Suprapubic skin (tissue), 3 donors: ENCODE measurements at regions not wholly inside any gene's neighbourhood (a gene's known extent, or its start where the extent isn't known, plus 50 kb on each side); places are given as distances from the start of the nearest gene placed in this dataset.

Experiments
- CTCF ChIP-seq, 2 donors: fragments of 200-600 bp in 1 of 2; fragments of 450-650 bp in 1 of 2; sonication (generic) in 1 of 2; IDR thresholded peaks; one replicate each; pipeline ENCODE4 v1.5.1; 2016 to 2019; ENCODE audit warnings: antibody characterized with exemption in 2 of 2, mild to moderate bottlenecking in 1 of 2, moderate library complexity in 1 of 2
- POLR2AphosphoS5 ChIP-seq, 3 donors: sonication (generic); formaldehyde crosslinking; IDR thresholded peaks; one replicate each; pipeline ENCODE4 v1.6.1; 2017; ENCODE audit warnings: antibody characterized with exemption in 3 of 3

- no peak for TF ChIP-seq POLR2AphosphoS5 (IDR thresholded peaks at IDR 0.05)
- no peak for TF ChIP-seq CTCF (IDR thresholded peaks at IDR 0.05)
Measured at GRCh38 chr13:44660050-44660449, 83.9 kb upstream of the TSC22D1 start.
